ENCODE measurements at regions not wholly inside any gene's neighbourhood (a gene's known extent, or its start where the extent isn't known, plus 50 kb on each side); places are given as distances from the start of the nearest gene placed in this dataset.

DNA sequence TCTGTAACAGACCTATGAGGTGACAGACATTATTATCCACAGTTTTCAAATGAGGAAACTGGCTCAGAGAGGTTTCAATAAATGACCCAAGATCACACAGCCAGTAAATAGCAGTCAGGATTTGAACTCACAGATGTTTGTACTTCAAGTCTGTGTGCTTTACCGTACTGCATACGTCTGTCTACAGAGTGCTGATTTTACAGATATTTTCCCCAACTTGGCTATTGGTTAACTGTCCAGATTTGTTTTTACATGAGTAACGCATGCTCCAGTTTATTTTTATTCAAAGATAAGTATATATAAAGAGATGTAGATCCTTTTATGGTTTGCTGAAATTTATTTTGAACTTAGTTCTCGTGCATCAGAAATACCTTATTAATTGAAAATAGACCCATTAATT is 65.7 kb upstream of the SLC38A2 start:
- Histone ChIP-seq H2BK15ac (ENCODE audit: low read length) (no peak overlapping the region), H3K4me3 (ENCODE audit: extremely low read depth in 1 of 4, insufficient read depth in 2 of 4, low read depth in 3 of 4, low read length in 4 of 4) (no peak overlapping the region), H2AFZ (ENCODE audit: low read length) (no peak overlapping the region), H4K91ac (replicated peaks; ENCODE audit: insufficient read length, low read length) (no peak overlapping the region), H3K4ac (replicated peaks; ENCODE audit: insufficient read length, low read depth, low read length) (no peak overlapping the region), H4K20me1 (replicated peaks in 1 of 2; ENCODE audit: control insufficient read depth in 1 of 2, insufficient read depth in 2 of 2, low read length in 2 of 2) (peaks cover 0 to 2% of the 10 kb centered on the region in 2 experiments), H2BK120ac (replicated peaks; ENCODE audit: low read depth, low read length) (no peak overlapping the region), H3K9ac (replicated peaks in 1 of 4; ENCODE audit: extremely low read depth in 1 of 4, low read depth in 3 of 4, low read length in 3 of 4) (no peak overlapping the region), H2BK12ac (ENCODE audit: low read depth, low read length) (no peak overlapping the region), H2BK5ac (ENCODE audit: low read depth, low read length) (no peak overlapping the region), H3K79me1 (ENCODE audit: low read depth, low read length) (no peaks in the 10 kb centered on the region), H3K27ac (ENCODE audit: low read depth, low read length) (no peak overlapping the region), H3K36me3 (ENCODE audit: control insufficient read depth in 2 of 4, insufficient read depth in 4 of 4, low read length in 3 of 4) (no peaks in the 10 kb centered on the region), H3K9me3 (ENCODE audit: insufficient read depth in 2 of 2, low read depth in 1 of 2, low read length in 1 of 2) (no peaks in the 10 kb centered on the region), H3K14ac (ENCODE audit: insufficient read length) (no peak overlapping the region), H3K23me2 (ENCODE audit: low read depth, low read length) (no peaks in the 10 kb centered on the region; the same call in 1 of the 2 replicates), H3K56ac (replicated peaks; ENCODE audit: insufficient read length, low read depth, low read length) (no peak overlapping the region), H4K5ac (ENCODE audit: insufficient read length, low read depth, low read length) (no peak overlapping the region), H4K8ac (ENCODE audit: extremely low read depth, insufficient read depth, low read length) (no peak overlapping the region), H3K79me2 (ENCODE audit: control insufficient read depth in 1 of 2, insufficient read depth in 2 of 2, low read length in 2 of 2) (no peaks in the 10 kb centered on the region), H3K18ac (ENCODE audit: extremely low read depth, low read length) (no peak overlapping the region), H2AK5ac (ENCODE audit: low read depth, low read length) (no peak overlapping the region), H3K27me3 (replicated peaks in 1 of 4; ENCODE audit: control insufficient read depth in 3 of 4, extremely low read depth in 1 of 4, insufficient read depth in 3 of 4, low read length in 3 of 4) (no peaks in the 10 kb centered on the region), H2BK20ac (ENCODE audit: low read length) (no peak overlapping the region), H3K4me2 (ENCODE audit: insufficient read depth in 1 of 2, low read depth in 2 of 2, low read length in 2 of 2) (no peak overlapping the region), H3K4me1 (replicated peaks in 1 of 4; ENCODE audit: control insufficient read depth in 3 of 4, insufficient read depth in 4 of 4, low read length in 3 of 4) (no peaks in the 10 kb centered on the region), H3K23ac (ENCODE audit: insufficient read length) (no peak overlapping the region)
- CTCF ChIA-PET (ENCODE audit: partially characterized antibody): no interaction called here
- no peak for FAIRE-seq
- WGBS, 2 experiments (ENCODE audit: extremely low coverage in 1 of 2, insufficient coverage in 1 of 2, insufficient read length in 1 of 2, insufficient replicate concordance in 2 of 2, low coverage in 1 of 2, low lambda C conversion rate in 2 of 2, missing lambda C conversion rate in 1 of 2): 94% methylated on average over 4 of the region's 4 CpGs; no CpG with 5 or more reads in 1 of the 2 experiments
- no peak for DNase-seq (ENCODE audit: low read depth in 1 of 2, low spot score in 2 of 2)
- TF ChIP-seq, protein P1, sequence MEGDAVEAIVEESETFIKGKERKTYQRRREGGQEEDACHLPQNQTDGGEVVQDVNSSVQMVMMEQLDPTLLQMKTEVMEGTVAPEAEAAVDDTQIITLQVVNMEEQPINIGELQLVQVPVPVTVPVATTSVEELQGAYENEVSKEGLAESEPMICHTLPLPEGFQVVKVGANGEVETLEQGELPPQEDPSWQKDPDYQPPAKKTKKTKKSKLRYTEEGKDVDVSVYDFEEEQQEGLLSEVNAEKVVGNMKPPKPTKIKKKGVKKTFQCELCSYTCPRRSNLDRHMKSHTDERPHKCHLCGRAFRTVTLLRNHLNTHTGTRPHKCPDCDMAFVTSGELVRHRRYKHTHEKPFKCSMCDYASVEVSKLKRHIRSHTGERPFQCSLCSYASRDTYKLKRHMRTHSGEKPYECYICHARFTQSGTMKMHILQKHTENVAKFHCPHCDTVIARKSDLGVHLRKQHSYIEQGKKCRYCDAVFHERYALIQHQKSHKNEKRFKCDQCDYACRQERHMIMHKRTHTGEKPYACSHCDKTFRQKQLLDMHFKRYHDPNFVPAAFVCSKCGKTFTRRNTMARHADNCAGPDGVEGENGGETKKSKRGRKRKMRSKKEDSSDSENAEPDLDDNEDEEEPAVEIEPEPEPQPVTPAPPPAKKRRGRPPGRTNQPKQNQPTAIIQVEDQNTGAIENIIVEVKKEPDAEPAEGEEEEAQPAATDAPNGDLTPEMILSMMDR (IDR thresholded peaks at IDR 0.05; ENCODE audit: control extremely low read depth in 1 of 3, insufficient read depth in 1 of 3, low read depth in 1 of 3, low read length in 3 of 3): no peak
- TF ChIP-seq SIN3A (conservative IDR thresholded peaks at IDR 0.05 in 1 of 2, IDR thresholded peaks at IDR 0.05 in 1 of 2; ENCODE audit: low read depth in 1 of 2, low read length in 2 of 2) (no peak), EP300 (IDR thresholded peaks at IDR 0.05; ENCODE audit: borderline replicate concordance in 1 of 2, low read depth in 2 of 2, low read length in 2 of 2) (no peak), CBX8 (IDR thresholded peaks at IDR 0.05; ENCODE audit: borderline replicate concordance, low read depth, low read length) (no peak), BCL11A (IDR thresholded peaks at IDR 0.05; ENCODE audit: low read depth in 2 of 2, low read length in 2 of 2) (no peak), YY1 (IDR thresholded peaks at IDR 0.05; ENCODE audit: low read depth, low read length) (no peak), SP4 (IDR thresholded peaks at IDR 0.05; ENCODE audit: low read length) (no peak), CREB1 (IDR thresholded peaks at IDR 0.05) (no peak), EGR1 (IDR thresholded peaks at IDR 0.05; ENCODE audit: borderline replicate concordance, low read depth, low read length) (no peak), FOSL1 (IDR thresholded peaks at IDR 0.05; ENCODE audit: insufficient read depth, low read depth, low read length) (no peak), CHD2 (IDR thresholded peaks at IDR 0.05; ENCODE audit: low read length) (no peak)
- POLR2A ChIA-PET (ENCODE audit: partially characterized antibody): no interaction called here
